Thymus (tissue), 11 donors: ENCODE measurements at regions not wholly inside any gene's neighbourhood (a gene's known extent, or its start where the extent isn't known, plus 50 kb on each side); places are given as distances from the start of the nearest gene placed in this dataset.
A peak's percentile ranks its signal among the peaks of the same experiment; 100 is the strongest.

ENCODE experiments used
- DNase-seq, 9 donors: peaks; one replicate each; pipeline ENCODE4 v3.0.0-alpha.2; 2013; ENCODE audit warnings: low spot score in 9 of 9, low read depth in 6 of 9, missing footprints in 1 of 9
- H3K27ac ChIP-seq, 2 donors: one replicate each; pipeline ENCODE4 v1.5.1; 2013; ENCODE audit warnings: control low read depth in 1 of 2, low read depth in 1 of 2, low read length in 1 of 2, mild to moderate bottlenecking in 1 of 2, moderate library complexity in 1 of 2
- H3K27me3 ChIP-seq, 2 donors: one replicate each; pipeline ENCODE4 v1.5.1; 2013; ENCODE audit warnings: low read length in 1 of 2; ENCODE audit not compliant: control insufficient read depth in 2 of 2, insufficient read depth in 1 of 2
- H3K36me3 ChIP-seq, 2 donors: one replicate each; pipeline ENCODE4 v1.5.1; 2013; ENCODE audit warnings: low read length in 1 of 2, mild to moderate bottlenecking in 1 of 2, moderate library complexity in 1 of 2; ENCODE audit not compliant: control insufficient read depth in 2 of 2, insufficient read depth in 2 of 2
- H3K4me1 ChIP-seq, 2 donors: one replicate each; pipeline ENCODE4 v1.5.1; 2013; ENCODE audit warnings: low read length in 2 of 2; ENCODE audit not compliant: control insufficient read depth in 2 of 2, insufficient read depth in 2 of 2
- H3K4me3 ChIP-seq, 2 donors: one replicate each; pipeline ENCODE4 v1.5.1; 2013; ENCODE audit warnings: low read length in 2 of 2, control low read depth in 1 of 2, mild to moderate bottlenecking in 1 of 2
- H3K9me3 ChIP-seq, 2 donors: one replicate each; pipeline ENCODE4 v1.5.1; 2013; ENCODE audit warnings: low read length in 1 of 2, mild to moderate bottlenecking in 1 of 2; ENCODE audit not compliant: control insufficient read depth in 2 of 2, insufficient read depth in 1 of 2
- WGBS: extraction: QIAGEN DNeasy Blood & Tissue Kit; methylation state at CpG from one replicate; pipeline ENCODE4 v1.1.7; 2013; 5-methylcytosine and 5-hydroxymethylcytosine counted together
- donor health status: healthy.

DNA sequence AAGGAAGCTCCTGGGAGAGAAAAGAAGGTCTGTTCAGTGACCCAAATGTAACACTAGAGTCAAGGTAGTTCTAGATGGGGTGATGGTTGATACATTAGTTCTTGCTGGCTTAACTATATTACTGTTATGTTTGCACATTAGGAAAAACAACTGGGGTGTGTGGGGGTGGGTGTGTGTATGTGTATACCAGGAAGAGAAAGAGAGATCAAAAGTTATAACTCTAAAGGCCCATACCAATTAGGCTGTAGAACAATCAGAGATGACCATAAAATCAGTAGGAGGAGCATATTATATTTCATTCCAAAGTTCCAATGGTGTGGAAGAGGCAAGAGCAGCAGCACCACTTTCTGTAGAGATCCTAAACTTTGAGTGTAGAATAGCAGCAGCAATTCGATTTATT lies 134.7 kb upstream of the FMR1 start:
- WGBS = 100% methylated on average over 1 of the region's 1 CpG

DNA sequence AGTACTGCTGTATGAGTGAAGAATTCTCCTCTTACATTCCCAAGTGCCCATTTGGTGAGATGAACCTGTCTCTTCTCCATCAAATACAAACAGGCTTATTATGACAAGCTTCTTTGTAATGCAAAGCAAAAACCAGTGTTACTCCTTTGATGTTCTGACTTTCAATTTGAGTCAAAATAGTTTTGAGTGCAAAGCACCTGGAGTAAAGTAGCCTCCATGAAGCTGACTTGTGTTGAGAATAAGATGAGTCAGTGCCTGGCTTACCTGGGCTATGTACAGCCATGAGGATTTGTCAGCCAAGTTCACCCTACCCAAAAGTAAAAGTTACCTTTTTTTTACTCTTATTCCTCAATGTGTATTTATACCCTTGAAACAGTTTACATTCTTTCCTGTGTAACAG lies 132.5 kb upstream of the FMR1 start:
- peak in 1 of 9 donors; percentile 7 for DNase-seq
- no peak overlapping the region for H3K27ac ChIP-seq
- H3K4me1 ChIP-seq = no peaks in the 10 kb centered on the region
- no peak overlapping the region for H3K4me3 ChIP-seq
- no peaks in the 10 kb centered on the region for H3K9me3 ChIP-seq
- no peaks in the 10 kb centered on the region for H3K36me3 ChIP-seq
- H3K27me3 ChIP-seq = no peaks in the 10 kb centered on the region

More for the DNA sequence above, 134.7 kb upstream of the FMR1 start:
- no peaks in the 10 kb centered on the region for H3K36me3 ChIP-seq
- no peaks in the 10 kb centered on the region for H3K4me1 ChIP-seq
- H3K27me3 ChIP-seq = no peaks in the 10 kb centered on the region
- H3K4me3 ChIP-seq = no peak overlapping the region
- no peak overlapping the region for H3K27ac ChIP-seq
- DNase-seq = no peak
- H3K9me3 ChIP-seq = no peaks in the 10 kb centered on the region

DNA sequence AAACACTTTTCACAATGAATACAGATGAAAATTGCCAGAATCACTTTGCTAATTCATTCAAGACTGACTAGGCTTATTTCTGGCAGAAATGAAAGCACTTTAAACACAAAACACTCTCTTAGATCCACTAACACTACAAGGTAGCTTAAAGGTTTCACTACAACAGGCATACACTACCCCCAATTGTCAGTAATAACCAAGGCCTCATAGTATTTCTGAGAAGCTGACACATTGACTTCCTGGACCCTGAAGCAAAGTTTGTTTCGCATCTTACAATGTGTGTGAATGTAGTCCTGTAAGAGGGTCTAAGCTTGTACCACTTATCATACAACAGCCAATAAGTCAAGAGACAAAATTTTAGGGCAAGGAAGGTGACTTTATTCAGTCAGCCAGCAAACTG lies 129.9 kb upstream of the FMR1 start:
- Histone ChIP-seq H3K27me3 (no peaks in the 10 kb centered on the region), H3K4me1 (no peaks in the 10 kb centered on the region), H3K36me3 (no peaks in the 10 kb centered on the region), H3K27ac (no peak overlapping the region), H3K9me3 (no peaks in the 10 kb centered on the region), H3K4me3 (no peak overlapping the region)
- 97% methylated on average over 1 of the region's 1 CpG for WGBS
- DNase-seq = no peak

DNA sequence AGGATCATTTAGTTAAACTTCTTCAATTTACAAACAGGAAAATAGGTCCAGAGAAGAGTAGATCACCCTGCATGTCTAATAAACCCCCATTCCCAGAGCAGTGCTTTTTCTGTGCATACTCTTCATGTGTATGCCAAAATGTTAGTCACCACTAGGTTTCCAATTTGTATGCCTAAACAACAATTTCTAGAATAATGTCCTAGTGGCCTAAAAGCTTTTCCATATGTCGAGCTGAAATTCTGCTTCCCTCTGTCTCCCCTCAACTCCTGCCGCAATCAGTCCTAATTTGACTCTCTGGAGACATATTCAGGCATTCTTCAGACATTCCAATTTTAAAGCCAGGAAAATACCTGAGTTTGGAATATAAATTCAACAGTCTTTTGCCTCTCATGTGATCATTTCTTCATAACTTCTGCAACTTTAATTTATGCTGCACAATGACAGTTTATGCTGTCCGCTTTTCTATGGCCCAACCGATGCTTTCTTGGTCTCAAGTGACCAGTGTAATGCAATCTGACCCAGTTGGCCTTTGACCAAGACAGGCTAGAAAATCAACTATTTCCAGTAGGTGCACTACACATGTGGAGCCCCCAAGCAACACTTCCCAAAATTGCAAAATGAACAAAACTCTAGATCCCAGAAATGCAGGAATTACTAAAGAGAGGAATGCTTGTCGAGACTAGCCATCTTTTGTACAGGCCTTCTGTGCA lies 122.9 kb upstream of the FMR1 start:
- Histone ChIP-seq H3K4me3 (no peak overlapping the region), H3K36me3 (no peaks in the 10 kb centered on the region), H3K27ac (no peak overlapping the region), H3K4me1 (no peaks in the 10 kb centered on the region), H3K27me3 (no peaks in the 10 kb centered on the region), H3K9me3 (no peaks in the 10 kb centered on the region)
- WGBS = 75% methylated on average over 5 of the region's 5 CpGs
- no peak for DNase-seq

DNA sequence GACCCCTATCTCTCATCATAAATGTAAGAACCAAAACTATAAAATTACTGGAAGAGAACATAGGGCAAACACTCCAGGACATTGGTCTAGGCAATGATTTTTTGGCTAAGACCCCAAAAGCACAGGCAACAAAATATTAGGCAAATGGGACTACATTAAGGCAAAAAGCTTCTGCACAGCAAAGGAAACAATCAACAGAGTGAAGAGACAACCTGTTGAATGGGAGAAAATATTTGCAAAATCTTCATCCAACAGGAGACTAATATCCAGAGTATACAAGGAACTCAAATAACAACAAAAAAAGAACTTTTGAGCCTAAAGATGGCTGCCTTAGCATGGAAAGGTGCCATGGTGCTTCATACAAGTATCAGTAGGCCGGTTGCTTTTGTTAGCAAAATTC lies 111.1 kb upstream of the FMR1 start:
- DNase-seq = no peak
- no peaks in the 10 kb centered on the region for H3K27me3 ChIP-seq
- WGBS = 100% methylated on average over 1 of the region's 1 CpG
- no peak overlapping the region for H3K27ac ChIP-seq
- H3K4me3 ChIP-seq = no peak overlapping the region
- H3K36me3 ChIP-seq = no peaks in the 10 kb centered on the region
- H3K9me3 ChIP-seq = no peaks in the 10 kb centered on the region
- H3K4me1 ChIP-seq = no peaks in the 10 kb centered on the region

DNA sequence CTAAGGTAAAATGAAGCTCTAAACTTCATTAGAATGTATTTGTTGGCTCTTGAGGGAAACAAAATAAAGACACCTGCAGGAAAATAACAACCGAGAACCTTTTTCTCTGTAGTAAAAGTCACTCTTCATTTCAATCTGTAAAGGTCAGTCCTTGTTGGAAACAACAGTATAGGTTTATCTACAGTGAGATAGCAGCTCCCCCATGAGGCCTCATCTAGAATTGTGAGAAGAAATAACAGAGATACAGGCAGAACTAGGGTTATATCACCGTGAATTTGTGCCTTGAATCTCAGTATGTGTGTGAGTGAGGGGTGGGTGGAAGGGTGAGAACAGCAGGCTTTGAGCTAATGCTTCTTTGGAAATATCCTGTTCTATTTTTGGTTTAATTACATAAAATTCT lies 107.8 kb upstream of the FMR1 start:
- Histone ChIP-seq H3K9me3 (no peaks in the 10 kb centered on the region), H3K27ac (no peak overlapping the region), H3K36me3 (no peaks in the 10 kb centered on the region), H3K4me3 (no peak overlapping the region), H3K4me1 (no peaks in the 10 kb centered on the region), H3K27me3 (no peaks in the 10 kb centered on the region)
- WGBS = 14% methylated on average over 2 of the region's 2 CpGs
- DNase-seq = peak in 6 of 9 donors; percentile 4 to 41 (median 12)

DNA sequence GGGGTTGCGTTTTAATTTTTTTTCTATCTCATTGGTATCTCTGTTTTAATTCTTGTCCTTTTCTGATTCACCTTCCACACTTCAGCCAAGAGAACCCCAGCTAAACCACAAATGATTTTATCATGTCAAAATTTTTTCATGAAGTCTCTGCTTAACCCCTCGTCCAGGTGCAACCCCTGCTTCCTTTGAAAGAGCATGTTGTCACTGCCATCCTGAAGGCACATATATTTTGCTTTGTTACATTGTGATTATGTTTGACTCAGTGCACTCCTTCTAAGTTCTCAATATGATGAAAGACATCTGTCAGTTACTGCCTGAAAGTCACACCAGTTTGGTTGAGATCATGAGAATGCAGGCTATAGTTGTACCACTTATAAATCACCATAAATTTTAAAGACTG lies 99.9 kb upstream of the FMR1 start:
- no peak overlapping the region for H3K27ac ChIP-seq
- peaks cover 0 to 2% of the 10 kb centered on the region in 2 donors for H3K4me1 ChIP-seq
- no peaks in the 10 kb centered on the region for H3K36me3 ChIP-seq
- H3K4me3 ChIP-seq = no peak overlapping the region
- H3K9me3 ChIP-seq = no peaks in the 10 kb centered on the region
- DNase-seq = peak in 1 of 9 donors; percentile 24
- no peaks in the 10 kb centered on the region for H3K27me3 ChIP-seq
- WGBS = 35% methylated on average over 2 of the region's 2 CpGs

DNA sequence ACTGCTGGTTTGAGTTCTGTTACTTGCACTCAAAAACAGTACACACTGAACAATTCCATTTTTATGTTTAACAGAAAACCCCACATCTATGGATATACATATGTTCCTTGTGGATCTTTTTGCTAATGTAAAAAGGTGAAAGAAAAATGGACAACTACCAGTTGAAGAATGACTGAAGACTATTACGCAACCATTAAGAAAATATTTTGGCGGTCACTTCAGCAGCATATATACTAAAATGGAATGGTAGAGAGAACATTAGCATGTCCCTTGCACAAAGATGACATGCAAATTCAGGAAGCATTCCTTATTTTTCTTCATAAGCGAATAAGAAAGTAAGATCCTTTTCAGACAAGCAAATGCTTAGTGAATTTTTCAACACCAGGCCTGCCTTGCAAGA lies 84.6 kb upstream of the FMR1 start:
- WGBS = 64% methylated on average over 3 of the region's 3 CpGs
- no peak overlapping the region for H3K4me3 ChIP-seq
- peaks cover 0 to 6% of the 10 kb centered on the region in 2 donors for H3K9me3 ChIP-seq
- H3K27ac ChIP-seq = no peak overlapping the region
- DNase-seq = no peak
- no peaks in the 10 kb centered on the region for H3K27me3 ChIP-seq
- no peaks in the 10 kb centered on the region for H3K36me3 ChIP-seq
- no peaks in the 10 kb centered on the region for H3K4me1 ChIP-seq

DNA sequence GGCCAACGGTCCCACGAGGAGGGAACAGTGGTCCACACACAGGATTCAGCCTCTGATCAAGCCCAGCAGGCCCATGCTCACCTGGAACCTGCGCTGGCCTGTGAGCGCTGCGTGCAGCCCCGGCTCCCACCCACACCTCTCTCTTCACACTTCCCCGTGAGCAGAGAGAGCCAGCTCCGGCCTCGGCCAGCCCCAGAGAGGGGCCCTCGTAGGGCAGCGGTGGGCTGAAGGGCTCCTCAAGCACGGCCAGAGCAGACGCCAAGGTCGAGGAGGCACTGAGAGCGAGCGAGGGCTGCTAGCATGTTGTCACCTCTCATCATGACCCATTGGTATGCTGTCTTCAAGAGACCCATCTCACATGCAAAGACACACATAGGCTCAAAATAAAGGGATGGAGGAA lies 83.0 kb upstream of the FMR1 start:
- Histone ChIP-seq H3K27ac (no peak overlapping the region), H3K36me3 (no peaks in the 10 kb centered on the region), H3K9me3 (peaks cover 0 to 6% of the 10 kb centered on the region in 2 donors), H3K4me1 (no peaks in the 10 kb centered on the region), H3K27me3 (no peaks in the 10 kb centered on the region), H3K4me3 (no peak overlapping the region)
- DNase-seq = no peak
- 97% methylated on average over 16 of the region's 16 CpGs for WGBS
